ENCODE measurements at regions not wholly inside any gene's neighbourhood (a gene's known extent, or its start where the extent isn't known, plus 50 kb on each side); places are given as distances from the start of the nearest gene placed in this dataset.

DNA sequence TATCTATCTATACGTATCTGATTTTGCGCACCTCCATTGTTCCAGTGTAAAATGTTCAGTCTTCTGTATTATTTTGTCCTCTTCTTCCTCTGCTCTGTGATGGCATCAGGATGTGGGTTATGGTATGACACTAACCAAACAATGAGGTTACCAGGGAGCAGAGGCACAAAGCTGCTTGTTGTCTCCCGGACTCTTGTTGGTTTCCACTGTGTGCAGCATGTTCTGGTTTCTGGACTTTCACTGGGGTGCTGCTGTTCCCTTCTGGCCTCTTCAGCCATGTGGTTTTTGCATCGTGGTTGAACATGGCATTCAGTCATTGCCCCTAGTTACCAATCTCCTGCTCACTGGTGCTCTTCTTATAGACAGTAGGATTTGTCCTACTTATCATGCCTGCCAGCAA, 665.9 kb downstream of the CBLN2 start:
- Histone ChIP-seq H3K9me3 (ENCODE audit: low read depth, low read length, poor library complexity, severe bottlenecking) (no peaks in the 10 kb centered on the region), H3K4me3 (ENCODE audit: low read depth, low read length, poor library complexity, severe bottlenecking) (no peak overlapping the region), H3K27me3 (replicated peaks; ENCODE audit: insufficient read depth, low read depth, low read length, poor library complexity) (no peaks in the 10 kb centered on the region), H3K27ac (ENCODE audit: low read depth, low read length, poor library complexity, severe bottlenecking) (no peak overlapping the region), H3K4me1 (ENCODE audit: insufficient read depth, low read length, poor library complexity, severe bottlenecking) (no peaks in the 10 kb centered on the region), H3K36me3 (ENCODE audit: insufficient read depth, low read length, poor library complexity, severe bottlenecking) (no peaks in the 10 kb centered on the region)
- TF ChIP-seq EZH2 (IDR thresholded peaks at IDR 0.05; ENCODE audit: borderline replicate concordance, low read depth, low read length, poor library complexity, severe bottlenecking): no peak
- TF ChIP-seq, protein P1, sequence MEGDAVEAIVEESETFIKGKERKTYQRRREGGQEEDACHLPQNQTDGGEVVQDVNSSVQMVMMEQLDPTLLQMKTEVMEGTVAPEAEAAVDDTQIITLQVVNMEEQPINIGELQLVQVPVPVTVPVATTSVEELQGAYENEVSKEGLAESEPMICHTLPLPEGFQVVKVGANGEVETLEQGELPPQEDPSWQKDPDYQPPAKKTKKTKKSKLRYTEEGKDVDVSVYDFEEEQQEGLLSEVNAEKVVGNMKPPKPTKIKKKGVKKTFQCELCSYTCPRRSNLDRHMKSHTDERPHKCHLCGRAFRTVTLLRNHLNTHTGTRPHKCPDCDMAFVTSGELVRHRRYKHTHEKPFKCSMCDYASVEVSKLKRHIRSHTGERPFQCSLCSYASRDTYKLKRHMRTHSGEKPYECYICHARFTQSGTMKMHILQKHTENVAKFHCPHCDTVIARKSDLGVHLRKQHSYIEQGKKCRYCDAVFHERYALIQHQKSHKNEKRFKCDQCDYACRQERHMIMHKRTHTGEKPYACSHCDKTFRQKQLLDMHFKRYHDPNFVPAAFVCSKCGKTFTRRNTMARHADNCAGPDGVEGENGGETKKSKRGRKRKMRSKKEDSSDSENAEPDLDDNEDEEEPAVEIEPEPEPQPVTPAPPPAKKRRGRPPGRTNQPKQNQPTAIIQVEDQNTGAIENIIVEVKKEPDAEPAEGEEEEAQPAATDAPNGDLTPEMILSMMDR (conservative IDR thresholded peaks at IDR 0.05; ENCODE audit: low read depth, low read length): no peak
- ChIA-PET CTCF (no interaction called here), POLR2A (ENCODE audit: low non-redundant PET) (no interaction called here)
- intact Hi-C loops (cut with micrococcal nuclease; ENCODE audit: unreplicated experiment): no loop called here
- DNase-seq (ENCODE audit: low spot score): no peak
- no TSS peak for BruUV-seq (replicated peaks)

DNA sequence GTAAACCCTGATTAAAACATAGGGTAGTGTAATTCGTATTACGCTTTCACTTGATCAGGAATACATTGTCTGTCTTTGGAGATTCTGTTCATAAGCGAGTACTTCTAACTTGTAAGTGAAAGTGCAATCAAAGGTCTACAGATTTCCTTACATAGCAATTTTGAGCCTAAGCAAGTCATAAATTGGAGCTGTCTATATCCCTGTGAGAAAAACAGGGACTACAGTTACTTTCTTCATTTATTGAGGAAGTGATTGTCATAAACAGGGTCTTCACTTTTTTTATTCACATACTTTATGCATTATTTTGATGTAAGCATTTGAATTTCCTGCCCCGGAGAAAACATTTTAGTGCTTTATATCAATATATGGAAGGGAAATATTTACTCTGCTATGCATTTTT, 670.4 kb downstream of the CBLN2 start:
- no peak for DNase-seq (ENCODE audit: low spot score)
- Histone ChIP-seq H3K27me3 (replicated peaks; ENCODE audit: insufficient read depth, low read depth, low read length, poor library complexity) (no peaks in the 10 kb centered on the region), H3K9me3 (ENCODE audit: low read depth, low read length, poor library complexity, severe bottlenecking) (no peaks in the 10 kb centered on the region), H3K4me1 (ENCODE audit: insufficient read depth, low read length, poor library complexity, severe bottlenecking) (no peaks in the 10 kb centered on the region), H3K4me3 (ENCODE audit: low read depth, low read length, poor library complexity, severe bottlenecking) (no peak overlapping the region), H3K36me3 (ENCODE audit: insufficient read depth, low read length, poor library complexity, severe bottlenecking) (no peaks in the 10 kb centered on the region), H3K27ac (ENCODE audit: low read depth, low read length, poor library complexity, severe bottlenecking) (no peak overlapping the region)
- intact Hi-C loops (cut with micrococcal nuclease; ENCODE audit: unreplicated experiment): no loop called here
- no TSS peak for BruUV-seq (replicated peaks)
- TF ChIP-seq, protein P1 (conservative IDR thresholded peaks at IDR 0.05; ENCODE audit: low read depth, low read length): no peak
- TF ChIP-seq EZH2 (IDR thresholded peaks at IDR 0.05; ENCODE audit: borderline replicate concordance, low read depth, low read length, poor library complexity, severe bottlenecking): no peak
- ChIA-PET POLR2A (ENCODE audit: low non-redundant PET) (no interaction called here), CTCF (no interaction called here)

DNA sequence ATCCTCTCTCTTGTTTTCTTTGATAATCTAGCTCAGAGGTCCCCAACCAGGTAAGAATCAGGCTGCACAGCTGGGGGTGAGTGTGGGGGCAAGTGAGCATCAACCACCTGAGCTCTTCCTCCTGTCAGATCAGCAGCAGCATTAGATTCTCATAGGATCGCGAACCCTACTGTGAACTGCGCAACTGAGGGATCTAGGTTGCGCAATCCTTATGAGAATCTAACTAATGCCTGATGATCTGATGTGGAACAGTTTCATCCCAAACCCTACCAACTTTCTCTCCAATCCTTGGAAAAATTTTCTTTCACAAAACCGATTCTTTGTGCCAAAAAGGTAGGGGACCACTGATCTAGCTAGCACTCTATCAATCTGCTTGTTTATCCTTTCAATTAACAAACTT, 678.3 kb downstream of the CBLN2 start:
- POLR2A ChIA-PET (ENCODE audit: low non-redundant PET): no interaction called here
- no peak for DNase-seq (ENCODE audit: low spot score)
- Histone ChIP-seq H3K27me3 (replicated peaks; ENCODE audit: insufficient read depth, low read depth, low read length, poor library complexity) (no peaks in the 10 kb centered on the region), H3K4me3 (ENCODE audit: low read depth, low read length, poor library complexity, severe bottlenecking) (no peak overlapping the region), H3K4me1 (ENCODE audit: insufficient read depth, low read length, poor library complexity, severe bottlenecking) (no peaks in the 10 kb centered on the region), H3K9me3 (ENCODE audit: low read depth, low read length, poor library complexity, severe bottlenecking) (no peaks in the 10 kb centered on the region), H3K36me3 (ENCODE audit: insufficient read depth, low read length, poor library complexity, severe bottlenecking) (no peaks in the 10 kb centered on the region), H3K27ac (ENCODE audit: low read depth, low read length, poor library complexity, severe bottlenecking) (no peak overlapping the region)
- intact Hi-C loops (cut with micrococcal nuclease; ENCODE audit: unreplicated experiment): no loop called here
- no peak for TF ChIP-seq EZH2 (IDR thresholded peaks at IDR 0.05; ENCODE audit: borderline replicate concordance, low read depth, low read length, poor library complexity, severe bottlenecking)
- TF ChIP-seq, protein P1 (conservative IDR thresholded peaks at IDR 0.05; ENCODE audit: low read depth, low read length): no peak
- no TSS peak for BruUV-seq (replicated peaks)
- CTCF ChIA-PET: no interaction called here

All from A673 (cell line).